ENCODE measurements at regions not wholly inside any gene's neighbourhood (a gene's known extent, or its start where the extent isn't known, plus 50 kb on each side); places are given as distances from the start of the nearest gene placed in this dataset.
A peak's percentile ranks its signal among the peaks of the same experiment; 100 is the strongest.

GRCh38 chr4:123952530-123953274, 556.1 kb downstream of the SPRY1 start:
- DNase-seq: no peak

- no peak for DNase-seq
Measured at GRCh38 chr4:123953566-123953965, 557.0 kb downstream of the SPRY1 start.

GRCh38 chr4:123954220-123954619, 557.6 kb downstream of the SPRY1 start:
- DNase-seq: no peak

- DNase-seq: no peak
Measured at GRCh38 chr4:123955167-123955800, 558.7 kb downstream of the SPRY1 start.

- no peak for DNase-seq
Measured at GRCh38 chr4:123956204-123956603, 559.6 kb downstream of the SPRY1 start.

- no peak for DNase-seq
Measured at GRCh38 chr4:123966990-123967769, 570.6 kb downstream of the SPRY1 start.

- DNase-seq: no peak
Measured at GRCh38 chr4:123972031-123972430, 575.4 kb downstream of the SPRY1 start.

GRCh38 chr4:123974386-123975149, 578.0 kb downstream of the SPRY1 start:
- DNase-seq: no peak

GRCh38 chr4:123976285-123976684, 579.7 kb downstream of the SPRY1 start:
- peak; percentile 44 for DNase-seq

- no peak for DNase-seq
Measured at GRCh38 chr4:123976819-123977218, 580.2 kb downstream of the SPRY1 start.

- DNase-seq: no peak
Measured at GRCh38 chr4:123977641-123978081, 581.1 kb downstream of the SPRY1 start.

GRCh38 chr4:123978637-123979036, 582.0 kb downstream of the SPRY1 start:
- no peak for DNase-seq

- no peak for DNase-seq
Measured at GRCh38 chr4:123980736-123981300, 584.2 kb downstream of the SPRY1 start.

- no peak for DNase-seq
Measured at GRCh38 chr4:123984886-123985285, 588.3 kb downstream of the SPRY1 start.

GRCh38 chr4:123986268-123986798, 589.7 kb downstream of the SPRY1 start:
- peak; percentile 23 for DNase-seq

- DNase-seq: no peak
Measured at GRCh38 chr4:123987408-123987807, 590.8 kb downstream of the SPRY1 start.

- DNase-seq: no peak
Measured at GRCh38 chr4:123990310-123990870, 593.8 kb downstream of the SPRY1 start.

- no peak for DNase-seq
Measured at GRCh38 chr4:123994917-123995316, 598.3 kb downstream of the SPRY1 start.

- DNase-seq: no peak
Measured at GRCh38 chr4:123995936-123996335, 599.3 kb downstream of the SPRY1 start.

- DNase-seq: no peak
Measured at GRCh38 chr4:123996718-123997510, 600.3 kb downstream of the SPRY1 start.
